GM21786 (cell line): ENCODE measurements at regions not wholly inside any gene's neighbourhood (a gene's known extent, or its start where the extent isn't known, plus 50 kb on each side); places are given as distances from the start of the nearest gene placed in this dataset.

Experiments
- ATAC-seq: cut with Tn5 transposase; IDR thresholded peaks from one replicate; pipeline ENCODE4 v1.9.1; 2021; ENCODE audit not compliant: unreplicated experiment

GRCh38 chr15:70153921-70154717 is 56.4 kb upstream of the TLE3 start:
- ATAC-seq = no peak

GRCh38 chr15:70152070-70152480 is 54.4 kb upstream of the TLE3 start:
- ATAC-seq = no peak

GRCh38 chr15:70151462-70151861 is 53.7 kb upstream of the TLE3 start:
- ATAC-seq = no peak

GRCh38 chr15:70151003-70151402 is 53.3 kb upstream of the TLE3 start:
- no peak for ATAC-seq

- no peak for ATAC-seq
Observed at GRCh38 chr15:70150405-70150747, 52.7 kb upstream of the TLE3 start.

- no peak for ATAC-seq
Observed at GRCh38 chr15:70149667-70150404, 52.1 kb upstream of the TLE3 start.

GRCh38 chr15:70147778-70148177 is 50.1 kb upstream of the TLE3 start:
- ATAC-seq = no peak
